NOMO-1 treated with DMSO at 0.1 percent for 48 hours (cell line): ENCODE measurements at regions not wholly inside any gene's neighbourhood (a gene's known extent, or its start where the extent isn't known, plus 50 kb on each side); places are given as distances from the start of the nearest gene placed in this dataset.
"Not testable (repeated sequence)": the region's sequence is repeated elsewhere in the genome, so short reads cannot be mapped to it uniquely, and the experiment has no call there.

Source experiments
- DNase-seq: peaks from one replicate; lab custom pipeline; 2025; ENCODE audit not compliant: unreplicated experiment; lab: John Stamatoyannopoulos, UW

DNA sequence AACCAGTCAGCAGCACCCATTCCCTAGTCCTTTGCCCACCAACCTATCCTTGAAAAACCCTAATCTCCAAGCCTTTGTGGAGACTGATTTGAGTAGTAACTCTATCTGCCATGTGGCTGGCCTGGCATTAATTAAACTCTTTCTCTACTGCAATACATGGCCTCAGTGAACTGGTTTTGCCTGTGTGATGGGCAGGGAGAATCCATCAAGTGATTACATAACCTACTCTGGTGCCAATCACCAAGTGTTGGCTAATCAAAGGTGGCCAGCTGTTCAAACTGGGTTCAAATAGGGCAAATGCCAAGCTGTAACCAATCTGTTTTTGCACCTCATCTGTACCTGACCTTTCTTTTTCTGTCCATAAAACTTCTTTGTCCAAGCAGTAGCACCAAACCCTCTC is 139.8 kb upstream of the XPO1 start:
- no peak for DNase-seq

DNA sequence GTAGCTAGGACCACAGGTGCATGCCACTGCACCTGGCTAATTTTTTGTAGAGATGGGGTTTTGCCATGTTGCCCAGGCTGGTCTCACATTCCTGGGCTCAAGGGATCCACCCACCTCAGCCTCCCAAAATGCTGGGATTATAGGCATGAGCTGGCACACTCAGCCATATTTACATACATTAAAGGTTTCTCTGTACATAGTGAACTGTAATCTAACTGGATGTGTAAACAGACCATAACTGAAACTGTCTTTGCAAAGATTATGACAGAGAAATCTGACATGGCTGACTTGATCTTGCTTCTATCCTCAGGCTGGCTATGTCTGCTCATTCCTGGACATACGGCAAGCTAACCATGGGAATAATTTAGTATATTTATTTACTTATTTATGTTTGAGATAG is 139.2 kb upstream of the XPO1 start:
- no peak for DNase-seq

DNA sequence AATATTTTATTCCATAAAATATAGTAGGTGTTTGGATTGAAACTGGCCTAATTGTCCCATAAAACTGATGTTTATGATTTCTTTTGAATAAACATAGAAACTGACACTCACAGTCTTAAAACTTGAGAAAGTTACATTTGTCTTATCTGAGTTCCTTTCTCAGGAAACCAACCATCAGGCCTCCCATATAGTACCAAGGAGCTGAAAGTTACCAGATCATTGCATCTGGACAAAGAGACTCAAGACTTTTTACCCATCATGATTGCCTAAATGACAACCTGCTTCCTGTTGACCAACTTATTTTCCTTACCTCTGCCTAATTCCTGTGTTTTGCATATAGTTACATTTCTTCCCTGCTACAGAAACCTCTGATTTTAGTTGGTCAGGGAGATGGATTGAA is 137.0 kb upstream of the XPO1 start:
- DNase-seq, result no peak

DNA sequence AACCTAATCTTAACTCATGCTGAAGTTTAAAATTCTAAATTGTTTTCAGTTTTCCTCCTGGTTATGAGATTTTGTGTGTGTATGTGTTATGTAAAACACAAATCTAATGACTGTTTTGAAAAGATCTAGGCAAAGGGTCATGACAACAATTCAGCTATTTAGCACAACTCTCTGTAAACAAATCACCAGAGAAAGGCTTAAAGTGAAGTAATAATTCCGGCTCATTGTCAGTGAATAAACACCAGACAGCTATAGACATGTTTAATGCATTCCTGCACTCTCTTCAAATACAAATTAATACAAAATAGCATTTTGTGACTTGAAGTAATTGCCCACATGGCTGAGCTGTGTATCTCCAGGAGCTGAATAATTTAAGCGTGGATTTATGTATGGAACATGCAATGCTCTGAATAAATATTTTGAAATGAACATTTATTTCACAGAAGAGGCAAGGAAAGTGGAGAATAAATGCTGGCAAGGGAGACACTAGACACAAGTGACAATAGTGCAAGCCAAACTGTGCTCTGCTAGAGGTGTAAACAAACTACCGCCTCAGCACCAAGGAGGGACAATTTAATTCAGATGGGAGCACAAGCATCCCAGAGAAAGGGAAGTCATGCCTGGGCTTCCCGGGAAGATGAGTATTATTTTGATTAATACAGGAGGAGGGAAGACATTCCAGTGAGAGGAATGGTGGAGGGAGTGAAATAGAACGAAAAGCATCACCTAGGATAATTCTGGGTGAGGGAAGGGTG is 133.6 kb upstream of the XPO1 start:
- no peak for DNase-seq

DNA sequence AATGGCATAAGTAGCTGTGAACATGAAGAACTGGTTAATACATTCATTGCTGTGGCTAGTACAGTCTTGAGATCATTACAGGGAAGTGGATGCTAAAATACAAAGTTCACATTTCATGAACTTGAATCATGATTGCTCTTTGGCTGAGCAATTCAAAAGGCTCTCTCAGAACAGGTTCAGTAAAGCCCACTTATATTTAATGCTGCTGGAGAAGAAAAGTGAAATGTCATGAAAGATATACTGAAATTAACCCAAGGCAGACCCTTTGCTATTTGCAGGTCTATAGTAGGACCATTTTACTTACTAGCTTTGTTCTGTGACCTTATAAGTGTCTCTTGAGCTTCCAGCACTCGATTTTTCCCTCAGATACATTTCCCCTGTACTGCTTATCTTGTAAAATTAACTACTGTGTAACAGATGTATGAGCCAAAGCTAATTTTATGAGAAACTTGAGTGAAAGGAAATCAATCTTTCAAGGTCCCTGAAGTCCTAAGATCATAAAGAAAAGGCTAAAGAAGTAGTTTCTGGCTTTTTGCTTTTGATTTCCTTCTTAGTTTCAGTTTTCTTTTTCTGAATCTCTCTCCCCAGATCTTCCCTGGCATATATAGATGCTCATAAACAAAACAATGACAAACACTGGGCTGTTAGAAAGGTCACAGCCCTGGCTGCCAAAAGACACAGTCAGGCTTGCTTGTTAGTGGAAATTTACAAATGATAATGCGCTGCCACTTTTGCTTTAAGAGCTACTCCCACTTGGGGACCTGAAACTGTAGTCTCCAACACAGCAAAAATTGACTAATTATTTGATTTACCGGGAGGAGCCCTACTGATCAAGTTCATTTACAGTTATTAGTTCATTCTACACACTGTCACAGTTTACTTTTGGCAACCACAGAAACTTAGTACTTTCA is 132.7 kb upstream of the XPO1 start:
- peak; percentile 32 for DNase-seq

DNA sequence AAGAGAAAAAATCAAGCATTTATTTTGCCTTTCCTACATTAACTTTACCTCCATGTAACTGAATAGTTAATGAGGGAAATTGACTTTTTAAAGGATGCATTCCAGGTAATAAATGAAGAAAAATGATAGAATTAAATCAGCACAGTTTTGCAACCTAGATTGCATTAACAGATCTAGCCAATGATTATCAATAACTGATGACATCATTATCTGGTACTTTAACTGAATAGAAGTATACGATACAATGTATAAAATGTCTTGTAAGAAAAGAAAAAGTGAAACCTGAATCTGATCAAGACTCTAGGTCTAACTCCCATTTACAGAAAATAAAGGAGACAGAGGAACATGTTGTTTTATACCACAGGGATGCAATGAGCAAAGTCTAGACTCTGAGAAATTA is 126.0 kb upstream of the XPO1 start:
- no peak for DNase-seq

DNA sequence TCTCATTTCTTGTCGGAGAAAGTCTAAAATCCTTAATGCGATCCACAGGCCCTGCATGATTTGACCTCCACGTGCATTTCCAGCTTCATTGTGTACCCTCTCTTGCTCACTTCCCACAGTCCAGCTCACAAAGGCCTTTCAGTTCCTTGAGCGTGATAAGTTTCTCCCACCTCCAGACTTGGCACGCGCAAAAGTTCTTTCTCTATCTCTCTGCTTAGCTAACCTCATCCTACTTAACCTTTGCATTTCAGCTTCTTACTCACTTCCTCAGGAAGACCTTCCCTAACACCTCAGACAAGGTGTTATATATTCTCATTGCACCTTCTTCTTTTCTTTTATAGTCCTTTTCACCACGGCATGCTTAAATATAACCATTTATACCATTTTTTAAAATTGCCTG is 124.8 kb upstream of the XPO1 start:
- no peak for DNase-seq

DNA sequence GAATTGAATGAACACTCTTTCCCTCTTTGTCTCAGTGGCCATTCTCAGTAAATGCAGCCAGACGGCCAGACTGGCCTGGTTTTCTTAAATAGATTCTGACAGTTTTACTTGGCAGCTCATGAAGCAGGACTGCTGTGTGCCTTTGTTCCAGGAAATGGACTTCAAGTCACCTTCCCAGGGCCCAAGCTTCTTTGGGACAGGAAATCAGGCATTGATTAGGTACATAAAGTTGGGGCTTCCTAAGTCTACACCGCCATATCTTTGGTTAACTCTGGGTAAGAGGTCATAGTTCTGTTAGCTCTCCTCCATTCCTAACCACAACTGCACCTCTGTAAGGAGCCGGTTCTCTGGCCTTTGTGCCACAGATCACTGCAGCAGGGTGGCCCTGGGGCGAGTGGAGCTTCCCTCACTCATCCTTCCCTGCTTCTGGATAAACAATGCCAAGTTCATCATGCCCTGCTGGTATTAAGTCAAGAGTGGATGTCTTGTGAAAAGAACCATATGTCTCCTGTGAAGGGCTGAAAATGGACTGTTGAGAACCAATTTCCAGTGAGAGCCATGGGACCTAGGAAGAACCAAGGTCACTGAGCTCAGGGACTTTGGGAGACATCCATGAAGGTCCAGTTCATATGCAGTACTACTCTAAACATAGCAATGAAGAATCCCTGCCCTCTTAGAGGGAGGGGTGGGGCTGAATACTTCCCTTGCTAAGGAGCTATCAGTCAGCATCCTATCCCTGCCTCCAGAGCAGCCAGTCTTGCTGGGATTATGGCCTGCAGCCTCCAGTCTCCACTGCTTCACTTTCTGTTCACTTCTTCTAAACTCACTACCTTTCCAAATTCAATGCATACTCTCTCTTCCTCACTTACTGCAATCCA is 122.6 kb upstream of the XPO1 start:
- no peak for DNase-seq

DNA sequence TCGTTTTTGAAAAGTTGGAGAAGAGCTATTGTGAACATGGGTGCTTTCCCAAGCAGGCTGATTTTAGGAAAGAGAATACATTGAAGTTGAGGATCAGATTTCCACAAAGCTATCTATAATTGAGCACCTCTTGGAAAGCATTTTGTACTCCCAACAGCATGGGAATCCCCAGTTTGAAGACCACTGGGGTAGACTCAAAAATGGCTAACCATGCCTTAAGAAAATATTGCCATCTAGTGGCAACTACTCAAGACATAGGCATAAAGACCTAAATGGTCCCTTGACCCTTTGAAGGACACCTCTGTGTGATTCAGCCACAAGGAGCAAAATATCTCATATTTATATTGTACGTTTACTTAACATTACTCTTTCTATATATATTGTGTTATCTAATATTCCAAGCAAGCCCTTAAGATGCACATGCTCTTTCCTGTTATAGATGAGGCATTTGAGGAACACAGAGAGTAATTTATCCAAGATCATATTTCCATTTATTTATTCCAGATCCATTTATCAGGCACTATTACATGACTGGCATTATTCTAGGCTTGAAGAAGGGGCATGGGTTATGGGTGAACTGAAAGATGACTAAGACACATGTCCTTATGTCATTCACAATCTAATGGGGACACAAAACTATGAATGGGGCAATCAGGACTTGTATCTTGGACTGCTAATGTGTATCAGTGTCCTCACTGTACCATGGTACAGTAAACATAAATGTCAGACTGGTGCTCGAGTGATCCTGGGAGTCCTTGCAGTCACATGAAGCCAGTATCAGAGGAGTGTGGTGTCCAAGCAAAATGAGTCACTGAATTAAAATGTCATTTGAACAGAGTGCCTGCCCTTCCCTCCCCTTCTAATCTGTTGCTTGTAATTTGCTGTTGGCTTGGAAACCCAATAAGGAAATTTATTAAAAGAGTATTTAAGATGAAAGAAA is 121.0 kb upstream of the XPO1 start:
- DNase-seq, result peak; percentile 13

DNA sequence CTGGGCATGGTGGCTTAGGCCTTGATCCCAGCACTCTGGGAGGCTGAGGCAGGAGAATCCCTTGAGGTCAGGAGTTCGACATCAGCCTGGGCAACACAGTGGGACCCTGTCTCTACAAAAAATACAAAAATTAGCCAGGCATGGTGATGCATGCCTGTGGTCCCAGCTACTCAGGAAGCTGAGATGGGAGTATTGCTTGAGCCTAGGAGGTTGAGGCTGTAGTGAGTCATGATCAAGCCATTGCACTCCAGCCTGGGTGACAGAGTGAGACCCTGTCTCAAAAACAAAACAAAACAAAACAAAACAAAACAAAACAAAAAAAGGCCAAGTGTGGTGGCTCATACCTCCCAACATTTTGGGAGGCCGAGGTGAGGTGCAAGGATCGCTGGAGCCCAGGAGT is 111.8 kb upstream of the XPO1 start:
- DNase-seq, result not testable (repeated sequence)

DNA sequence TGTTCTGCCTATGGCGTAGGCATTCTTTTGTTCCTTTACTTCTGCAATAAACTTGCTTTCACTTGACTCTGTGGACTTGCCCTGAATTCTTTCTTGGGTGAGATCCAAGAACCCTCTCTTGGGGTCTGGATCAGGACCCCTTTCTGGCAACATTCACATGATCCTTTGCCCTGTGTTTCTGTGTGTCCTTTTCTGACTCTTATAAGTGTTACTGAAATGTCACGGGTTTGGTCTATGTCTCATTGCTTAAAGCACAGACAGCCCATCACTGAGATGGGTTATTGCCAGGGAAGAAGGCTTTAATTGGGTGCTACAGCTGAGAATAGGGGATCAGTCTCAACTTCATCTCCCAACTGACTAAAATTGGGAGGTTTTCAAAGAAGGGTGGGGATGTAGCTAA is 110.9 kb upstream of the XPO1 start:
- DNase-seq, result no peak

DNA sequence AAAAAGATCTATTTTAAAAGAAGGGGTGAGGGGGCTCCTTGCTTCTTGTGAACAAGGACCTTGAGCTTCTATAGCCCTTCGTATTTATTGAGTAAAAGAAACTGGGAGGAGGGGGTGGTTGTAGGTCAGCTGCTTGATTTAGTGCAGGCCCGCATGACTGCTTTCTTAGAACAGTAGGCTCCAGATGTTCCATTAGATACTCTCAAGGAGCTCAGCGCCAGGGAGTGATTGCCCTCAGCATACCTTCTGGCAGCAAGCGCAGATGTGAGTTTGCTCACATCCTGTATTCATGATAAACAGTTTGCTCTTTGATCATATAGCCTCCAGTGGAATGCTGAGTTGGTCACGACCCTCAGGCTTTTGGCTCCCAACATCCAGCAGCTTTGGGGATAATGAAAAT is 108.9 kb upstream of the XPO1 start:
- no peak for DNase-seq

DNA sequence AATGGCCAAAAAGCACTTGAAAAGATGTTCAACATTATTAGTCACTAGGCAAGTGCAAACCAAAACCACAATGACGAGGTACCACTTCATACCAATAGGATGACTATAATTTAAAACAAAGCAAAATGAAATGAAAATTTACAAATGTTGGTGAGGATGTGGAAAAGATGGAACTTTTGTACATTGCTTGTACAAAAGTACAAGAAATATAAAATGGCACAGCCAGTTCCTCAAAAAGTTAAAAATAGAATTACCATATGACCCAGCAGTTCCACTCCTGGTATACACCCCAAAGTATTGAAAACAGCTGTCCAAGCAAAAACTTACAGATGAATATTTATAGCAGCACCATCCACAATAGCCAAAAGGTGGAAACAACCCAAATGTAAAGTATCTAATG is 107.8 kb upstream of the XPO1 start:
- DNase-seq, result no peak

DNA sequence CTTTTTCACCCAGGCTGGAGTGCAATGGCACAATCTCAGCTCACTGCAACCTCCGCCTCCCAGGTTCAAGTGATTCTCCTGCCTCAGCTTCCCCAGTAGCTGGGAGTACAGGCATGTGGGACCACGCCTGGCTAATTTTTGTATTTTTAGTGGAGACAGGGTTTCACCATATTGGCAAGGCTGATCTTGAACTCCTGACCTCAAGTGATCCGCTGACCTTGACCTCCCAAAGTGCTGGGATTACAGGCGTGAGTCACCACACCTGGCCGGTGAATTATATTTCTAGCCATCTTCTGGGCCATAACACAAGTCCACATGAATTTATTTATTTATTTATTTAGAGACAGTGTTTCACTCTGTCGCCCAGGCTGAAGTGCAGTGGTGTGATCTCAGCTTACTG is 105.0 kb upstream of the XPO1 start:
- DNase-seq, result not testable (repeated sequence)

DNA sequence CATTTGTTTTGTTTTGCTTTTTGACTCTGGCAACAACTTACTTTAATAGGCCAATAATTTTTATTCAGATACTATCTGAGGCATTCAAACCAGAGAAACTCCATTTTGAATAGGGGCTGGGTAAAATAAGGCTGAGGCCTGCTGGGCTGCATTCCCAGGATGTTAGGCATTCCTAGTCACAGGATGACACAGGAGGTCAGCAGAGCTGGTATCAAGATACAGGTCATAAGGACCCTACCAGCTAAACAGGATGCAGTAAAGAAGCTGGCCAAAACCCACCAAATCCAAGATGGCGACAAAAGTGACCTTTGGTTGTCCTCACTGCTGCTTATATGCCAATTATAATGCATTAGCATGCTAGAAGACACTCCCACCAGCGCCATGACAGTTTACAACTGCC is 102.2 kb upstream of the XPO1 start:
- no peak for DNase-seq

DNA sequence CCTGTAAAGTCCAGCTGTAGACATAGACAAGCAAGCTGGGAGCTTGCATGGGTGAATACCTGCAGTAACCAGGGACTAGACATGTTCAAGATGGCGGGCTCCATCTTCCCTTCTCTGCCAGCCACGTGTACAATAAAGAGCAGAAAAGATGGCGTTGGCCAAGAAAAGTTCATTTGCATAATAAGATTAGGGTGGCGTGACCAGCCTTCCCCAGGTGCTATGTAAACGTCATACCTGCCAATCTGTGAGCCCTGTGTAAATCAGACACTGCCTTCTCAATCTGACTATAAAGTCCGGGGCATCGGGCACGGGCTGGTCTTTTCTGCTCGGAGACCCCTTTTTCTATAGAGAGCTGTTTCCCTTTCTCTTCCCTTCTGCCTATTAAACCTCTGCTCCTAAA is 101.6 kb upstream of the XPO1 start:
- no peak for DNase-seq

DNA sequence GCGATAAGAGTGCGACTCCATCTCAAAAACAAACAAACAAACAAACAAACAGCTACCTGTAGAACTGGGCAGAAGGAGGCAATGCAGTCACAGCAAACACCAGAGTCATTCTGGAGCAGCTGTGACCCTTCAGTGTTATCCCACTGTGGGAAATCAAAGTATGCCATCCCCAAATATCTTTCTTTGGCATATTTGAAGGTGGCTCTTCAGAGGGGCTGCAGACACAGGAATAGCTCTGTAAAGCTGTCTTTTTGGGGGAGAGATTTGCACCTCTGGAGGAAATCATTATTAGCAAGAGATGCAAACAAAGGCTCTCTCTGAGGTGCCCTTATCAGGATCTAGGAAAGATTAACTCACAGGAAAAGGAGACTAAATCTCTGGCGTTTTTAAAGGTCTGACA is 98.5 kb upstream of the XPO1 start:
- DNase-seq, result no peak

DNA sequence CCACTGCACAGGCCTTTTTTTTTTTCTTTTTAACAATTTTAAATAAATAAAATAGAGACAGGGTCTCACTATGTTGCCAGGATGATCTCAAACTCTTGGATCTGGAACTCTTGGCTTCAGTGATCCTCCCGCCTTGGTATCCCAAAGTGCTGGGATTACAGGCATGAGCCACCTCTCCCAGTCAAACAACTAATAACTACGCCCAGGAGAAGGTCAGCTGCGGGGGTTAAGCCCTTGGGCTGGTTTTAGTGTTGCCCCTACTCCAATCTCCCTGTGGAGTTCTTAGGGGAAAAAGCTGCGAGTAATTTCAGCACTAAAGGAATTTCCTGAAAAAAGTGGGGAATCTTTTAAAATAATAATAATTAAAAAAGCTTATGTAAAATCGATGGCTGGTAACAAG is 96.4 kb upstream of the XPO1 start:
- no peak for DNase-seq

DNA sequence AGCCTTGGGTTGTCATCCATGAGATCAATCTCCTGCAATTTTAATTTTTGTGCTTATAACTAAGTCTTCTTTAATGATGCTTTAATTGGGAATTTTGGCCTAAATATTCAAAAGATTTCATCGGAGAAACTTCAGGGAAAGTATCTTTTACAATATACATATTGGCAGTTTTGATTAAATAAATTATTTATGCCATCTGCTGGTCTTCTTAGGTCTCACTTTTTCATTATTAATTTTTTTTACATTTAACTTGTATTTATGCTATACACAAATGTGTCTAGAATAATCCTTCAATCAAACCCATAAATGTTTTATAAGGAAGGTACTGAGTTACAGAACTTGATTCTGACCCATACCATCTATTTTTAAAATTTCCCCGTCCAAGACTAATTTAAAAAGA is 95.1 kb upstream of the XPO1 start:
- no peak for DNase-seq
